IMR-90 (cell line): ENCODE measurements at regions not wholly inside any gene's neighbourhood (a gene's known extent, or its start where the extent isn't known, plus 50 kb on each side); places are given as distances from the start of the nearest gene placed in this dataset.

Experiments used
- ATAC-seq: fragments of 200-7000 bp; cut with Tn5 transposase; 2 replicates; pipeline ENCODE4 v1.9.1; 2020; ENCODE audit warnings: low read depth, mild to moderate bottlenecking, moderate library complexity
- BruUV-seq: library from RNA; stranded (reverse); fragments of 400-500 nt; replicated peaks from 2 replicates; lab custom pipeline; 2021; lab: Mats Ljungman, UMichigan
- CTCF ChIA-PET: fragments of 300-600 bp; formaldehyde crosslinking; extraction: SDS; loops from one replicate; lab custom pipeline; 2021; ENCODE audit warnings: antibody characterized with exemption; lab: Yijun Ruan, JAX
- POLR2A ChIA-PET: fragments of 300-600 bp; sonication (Branson Sonifier 250); formaldehyde crosslinking; loops from one replicate; lab custom pipeline; 2022; ENCODE audit warnings: antibody characterized with exemption; ENCODE audit not compliant: unreplicated experiment; lab: Charles Lee
- DNase-seq: peaks from one replicate; pipeline ENCODE4 v3.0.0; 2013
- H2AFZ ChIP-seq: replicated peaks from 2 replicates; pipeline ENCODE3; 2013; ENCODE audit warnings: low read length, mild to moderate bottlenecking; ENCODE audit not compliant: poor library complexity
- H2AK5ac ChIP-seq: 2 replicates; pipeline ENCODE4 v1.6.1; 2013; ENCODE audit warnings: low read depth, low read length, inconsistent platforms
- H2AK9ac ChIP-seq: replicated peaks from 2 replicates; pipeline ENCODE3; 2013; ENCODE audit warnings: mild to moderate bottlenecking, low read depth, low read length, moderate library complexity; ENCODE audit not compliant: poor library complexity
- H2BK120ac ChIP-seq: 2 replicates; pipeline ENCODE4 v1.6.1; 2013; ENCODE audit warnings: low read depth, low read length, inconsistent platforms
- H2BK15ac ChIP-seq: 3 replicates; pipeline ENCODE4 v1.6.1; 2013; ENCODE audit warnings: low read depth, low read length, inconsistent platforms
- H2BK20ac ChIP-seq: 2 replicates; pipeline ENCODE4 v1.6.1; 2013; ENCODE audit warnings: low read depth, mild to moderate bottlenecking, inconsistent platforms, low read length, moderate library complexity
- H2BK5ac ChIP-seq: 2 replicates; pipeline ENCODE4 v1.6.1; 2013; ENCODE audit warnings: mild to moderate bottlenecking, low read depth, low read length, inconsistent platforms; ENCODE audit not compliant: poor library complexity, severe bottlenecking
- H3K14ac ChIP-seq: replicated peaks from 2 replicates; pipeline ENCODE4 v1.6.1; 2013; ENCODE audit warnings: low read depth, low read length, inconsistent platforms
- H3K18ac ChIP-seq: 2 replicates; pipeline ENCODE4 v1.6.1; 2013; ENCODE audit warnings: low read depth, low read length, control low read depth
- H3K23ac ChIP-seq: 2 replicates; pipeline ENCODE4 v1.6.1; 2013; ENCODE audit warnings: low read depth, low read length, inconsistent platforms
- H3K27ac ChIP-seq: 2 replicates; pipeline ENCODE4 v1.5.1; 2013; ENCODE audit warnings: mild to moderate bottlenecking, control low read depth, low read length; ENCODE audit not compliant: insufficient read depth
- H3K27me3 ChIP-seq: 2 replicates; pipeline ENCODE4 v1.6.1; 2013; ENCODE audit warnings: low read length; ENCODE audit not compliant: control insufficient read depth, insufficient read depth
- H3K36me3 ChIP-seq: 2 replicates; pipeline ENCODE4 v1.6.1; 2013; ENCODE audit warnings: low read length, mixed read lengths; ENCODE audit not compliant: control insufficient read depth, insufficient read depth
- H3K4ac ChIP-seq: 2 replicates; pipeline ENCODE4 v1.6.1; 2013; ENCODE audit warnings: low read depth, low read length, inconsistent platforms
- H3K4me1 ChIP-seq: 2 replicates; pipeline ENCODE4 v1.6.1; 2013; ENCODE audit warnings: low read length, mixed read lengths; ENCODE audit not compliant: control insufficient read depth, insufficient read depth
- H3K4me2 ChIP-seq: 2 replicates; pipeline ENCODE4 v1.6.1; 2013; ENCODE audit warnings: low read depth, mild to moderate bottlenecking, control low read depth, low read length, moderate library complexity
- H3K4me3 ChIP-seq: 2 replicates; pipeline ENCODE4 v1.5.1; 2013; ENCODE audit warnings: low read depth, mild to moderate bottlenecking, control low read depth, low read length, moderate library complexity; ENCODE audit not compliant: insufficient read depth
- H3K56ac ChIP-seq: 2 replicates; pipeline ENCODE4 v1.6.1; 2013; ENCODE audit warnings: low read length, inconsistent platforms; ENCODE audit not compliant: insufficient read depth; ENCODE audit errors: extremely low read depth
- H3K79me1 ChIP-seq, 2 experiments: 2 replicates each; pipeline ENCODE4 v1.6.1; 2013; ENCODE audit warnings: low read length in 2 of 2, inconsistent platforms in 1 of 2, low read depth in 1 of 2
- H3K9ac ChIP-seq: 2 replicates; pipeline ENCODE4 v1.6.1; 2013; ENCODE audit warnings: low read depth, low read length, control low read depth
- H3K9me1 ChIP-seq: 2 replicates; pipeline ENCODE4 v1.6.1; 2013; ENCODE audit warnings: low read length, inconsistent platforms; ENCODE audit not compliant: insufficient read depth
- H3K9me3 ChIP-seq: 2 replicates; pipeline ENCODE4 v1.6.1; 2013; ENCODE audit warnings: low read length; ENCODE audit not compliant: control insufficient read depth, insufficient read depth
- H4K20me1 ChIP-seq: 2 replicates; pipeline ENCODE4 v1.6.1; 2013; ENCODE audit warnings: low read length, inconsistent platforms; ENCODE audit not compliant: insufficient read depth
- H4K5ac ChIP-seq: 2 replicates; pipeline ENCODE4 v1.6.1; 2013; ENCODE audit warnings: mild to moderate bottlenecking, low read depth, low read length, control low read depth
- H4K8ac ChIP-seq, 2 experiments: 2 replicates each; pipeline ENCODE4 v1.6.1; 2013; ENCODE audit warnings: low read depth in 2 of 2, low read length in 2 of 2, control low read depth in 1 of 2, inconsistent platforms in 1 of 2
- H4K91ac ChIP-seq: 2 replicates; pipeline ENCODE4 v1.6.1; 2013; ENCODE audit warnings: low read depth, low read length, inconsistent platforms; ENCODE audit not compliant: insufficient read depth
- BHLHE40 ChIP-seq: fragments of 150-350 bp; IDR thresholded peaks from 2 replicates; pipeline ENCODE4 v1.6.1; 2016; ENCODE audit warnings: mild to moderate bottlenecking, low read depth, low read length
- CEBPB ChIP-seq: IDR thresholded peaks from 2 replicates; pipeline ENCODE4 v1.6.1; 2012; ENCODE audit warnings: low read depth, low read length, improper control_type of control experiment
- CHD1 ChIP-seq: IDR thresholded peaks from 2 replicates; pipeline ENCODE4 v1.6.1; 2012; ENCODE audit warnings: low read depth, low read length, improper control_type of control experiment
- FOS ChIP-seq: fragments of 150-350 bp; IDR thresholded peaks from 2 replicates; pipeline ENCODE4 v1.6.1; 2016; ENCODE audit warnings: low read depth, low read length
- MAFK ChIP-seq: IDR thresholded peaks from 2 replicates; pipeline ENCODE4 v1.6.1; 2012; ENCODE audit warnings: low read depth, low read length, improper control_type of control experiment
- MXI1 ChIP-seq: IDR thresholded peaks from 2 replicates; pipeline ENCODE4 v1.6.1; 2012; ENCODE audit warnings: low read depth, mild to moderate bottlenecking, low read length, moderate library complexity, borderline replicate concordance
- NFE2L2 ChIP-seq: fragments of 150-350 bp; IDR thresholded peaks from 2 replicates; pipeline ENCODE4 v1.6.1; 2016; ENCODE audit warnings: low read depth, mild to moderate bottlenecking, low read length
- POLR2A ChIP-seq: IDR thresholded peaks from 2 replicates; pipeline ENCODE4 v1.6.1; 2012; ENCODE audit warnings: mild to moderate bottlenecking, low read depth, low read length
- RFX5 ChIP-seq: IDR thresholded peaks from 2 replicates; pipeline ENCODE4 v1.8.0; 2012; ENCODE audit warnings: low read depth, mild to moderate bottlenecking, low read length, moderate library complexity
- SMC3 ChIP-seq: fragments of 150-350 bp; IDR thresholded peaks from 2 replicates; pipeline ENCODE4 v1.6.1; 2016; ENCODE audit warnings: low read depth, mild to moderate bottlenecking, antibody characterized with exemption, low read length, moderate library complexity
- WGBS, 2 experiments: methylation state at CpG; one replicate each; pipeline versions ENCODE4 v1.1.5 to v1.1.7; 2013; ENCODE audit warnings: missing lambda C conversion rate in 2 of 2; ENCODE audit not compliant: insufficient read length in 1 of 2; ENCODE audit errors: extremely low coverage in 2 of 2; 5-methylcytosine and 5-hydroxymethylcytosine counted together
- dilution Hi-C: fragments of 300-500 bp; cut with HindIII; formaldehyde crosslinking; loops from one replicate; pipeline ENCODE4 v1.14.3; 2018; ENCODE audit warnings: low sequenced_read_pairs; ENCODE audit not compliant: unreplicated experiment
- in situ Hi-C: fragments of 300-500 bp; cut with MboI; formaldehyde crosslinking; loops from 3 replicates; pipeline ENCODE4 v1.14.3; 2019; ENCODE audit warnings: low sequenced_read_pairs, inconsistent platforms, mixed read lengths
- intact Hi-C: fragments of 100-400 bp; cut with micrococcal nuclease; formaldehyde crosslinking; loops from 2 replicates; pipeline ENCODE4 v1.10.0; 2022

- Histone ChIP-seq H3K27ac (no peak overlapping the region), H2BK5ac (no peak overlapping the region), H3K4me1 (no peaks in the 10 kb centered on the region), H3K4me2 (no peak overlapping the region), H4K20me1 (no peaks in the 10 kb centered on the region), H3K27me3 (no peaks in the 10 kb centered on the region), H4K5ac (no peak overlapping the region), H3K9me1 (no peaks in the 10 kb centered on the region), H3K9ac (no peak overlapping the region), H3K4me3 (no peak overlapping the region), H2BK20ac (no peak overlapping the region), H3K56ac (no peak overlapping the region), H3K4ac (no peak overlapping the region), H4K8ac (no peak overlapping the region), H3K36me3 (no peaks in the 10 kb centered on the region), H2BK120ac (no peak overlapping the region), H3K18ac (no peak overlapping the region), H3K79me1 (no peaks in the 10 kb centered on the region), H2AK9ac (no peak overlapping the region), H3K9me3 (no peaks in the 10 kb centered on the region), H3K14ac (no peak overlapping the region), H3K23ac (no peak overlapping the region), H2AFZ (no peak overlapping the region), H2BK15ac (no peak overlapping the region), H2AK5ac (no peak overlapping the region), H4K91ac (no peak overlapping the region)
- WGBS, 2 experiments: no CpG with 5 or more reads among the region's 1 CpG
- no TSS peak for BruUV-seq
- ChIA-PET POLR2A (no interaction called here), CTCF (no interaction called here)
- no peak for DNase-seq
- intact Hi-C loops: no loop called here
- no peak for ATAC-seq
- TF ChIP-seq MAFK (no peak), POLR2A (no peak), CEBPB (no peak), SMC3 (no peak), MXI1 (no peak), FOS (no peak), RFX5 (no peak), NFE2L2 (no peak), BHLHE40 (no peak), CHD1 (no peak)
- dilution Hi-C loops: no loop called here
- in situ Hi-C loops: no loop called here
These were observed 595.9 kb upstream of the BOD1L1 start for GRCh38 chr4:14223461-14223860.
